ENCODE measurements at regions not wholly inside any gene's neighbourhood (a gene's known extent, or its start where the extent isn't known, plus 50 kb on each side); places are given as distances from the start of the nearest gene placed in this dataset.

DNA sequence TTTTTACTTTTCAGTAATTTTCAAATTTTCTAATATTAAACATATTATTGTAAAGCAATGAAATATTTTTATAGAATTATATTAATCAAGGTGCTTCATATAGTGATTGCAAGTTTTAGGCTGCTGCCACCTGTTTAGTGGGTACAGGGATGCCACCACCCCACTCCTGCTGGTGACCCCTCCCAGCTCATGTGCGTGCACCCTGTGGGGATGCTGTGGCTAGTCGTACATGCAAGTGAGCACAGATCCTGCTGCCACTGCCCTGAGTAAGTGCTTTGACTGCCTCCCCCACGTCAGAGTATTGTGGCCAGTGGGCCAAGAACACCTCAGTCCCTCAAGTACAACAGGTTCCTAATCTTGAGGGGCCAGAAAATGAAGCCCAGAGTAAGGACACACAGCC is 320.1 kb upstream of the DDI1 start:
- 66% methylated on average over 3 of the region's 3 CpGs for WGBS

DNA sequence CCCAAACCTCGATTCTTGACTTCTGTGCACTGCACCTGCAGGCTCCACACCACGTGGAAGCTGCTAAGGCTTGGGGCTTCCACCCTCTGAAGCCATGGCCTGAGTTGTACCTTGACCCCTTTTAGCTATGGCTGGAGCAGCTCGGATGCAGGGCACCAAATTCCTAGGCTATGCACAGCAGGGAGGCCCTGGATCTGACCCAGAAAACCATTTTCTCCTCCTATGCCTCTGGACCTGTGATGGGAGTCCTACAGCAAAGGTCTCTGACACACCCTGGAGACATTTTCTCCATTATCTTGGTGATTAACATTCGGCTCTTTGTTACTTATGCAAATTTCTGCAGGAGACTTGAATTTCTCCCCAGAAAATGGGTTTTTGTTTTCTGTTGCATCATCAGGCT is 309.2 kb upstream of the DDI1 start:
- H3K9ac ChIP-seq (ENCODE audit: low read depth in 1 of 2, low read length in 2 of 2), result no peak overlapping the region
- peaks cover 0 to 3% (median under 1%) of the 10 kb centered on the region in 4 donors for H3K27me3 ChIP-seq (ENCODE audit: control insufficient read depth in 4 of 4, insufficient read depth in 4 of 4, low read length in 3 of 4)
- DNase-seq (ENCODE audit: low spot score), result no peak
- no peaks in the 10 kb centered on the region for H3K9me3 ChIP-seq (ENCODE audit: control insufficient read depth in 4 of 4, low read length in 3 of 4)
- no peak overlapping the region for H3K27ac ChIP-seq (ENCODE audit: low read depth in 1 of 2, low read length in 2 of 2)
- no peaks in the 10 kb centered on the region for H3K36me3 ChIP-seq (ENCODE audit: control insufficient read depth in 4 of 4, insufficient read depth in 3 of 4, low read depth in 1 of 4, low read length in 3 of 4)
- 65% methylated on average over 4 of the region's 4 CpGs for WGBS
- H3K4me3 ChIP-seq (ENCODE audit: low read depth in 1 of 3, low read length in 3 of 3), result no peak overlapping the region
- no peaks in the 10 kb centered on the region for H3K4me1 ChIP-seq (ENCODE audit: control insufficient read depth in 4 of 4, insufficient read depth in 4 of 4, low read length in 3 of 4)
- TF ChIP-seq HNF4A (conservative IDR thresholded peaks at IDR 0.05) (no peak), FOXA2 (IDR thresholded peaks at IDR 0.05) (no peak), JUND (IDR thresholded peaks at IDR 0.05) (no peak), RAD21 (IDR thresholded peaks at IDR 0.05) (no peak), NR2F2 (IDR thresholded peaks at IDR 0.05) (no peak), TAF1 (conservative IDR thresholded peaks at IDR 0.05) (no peak)
- TF ChIP-seq, protein P1, sequence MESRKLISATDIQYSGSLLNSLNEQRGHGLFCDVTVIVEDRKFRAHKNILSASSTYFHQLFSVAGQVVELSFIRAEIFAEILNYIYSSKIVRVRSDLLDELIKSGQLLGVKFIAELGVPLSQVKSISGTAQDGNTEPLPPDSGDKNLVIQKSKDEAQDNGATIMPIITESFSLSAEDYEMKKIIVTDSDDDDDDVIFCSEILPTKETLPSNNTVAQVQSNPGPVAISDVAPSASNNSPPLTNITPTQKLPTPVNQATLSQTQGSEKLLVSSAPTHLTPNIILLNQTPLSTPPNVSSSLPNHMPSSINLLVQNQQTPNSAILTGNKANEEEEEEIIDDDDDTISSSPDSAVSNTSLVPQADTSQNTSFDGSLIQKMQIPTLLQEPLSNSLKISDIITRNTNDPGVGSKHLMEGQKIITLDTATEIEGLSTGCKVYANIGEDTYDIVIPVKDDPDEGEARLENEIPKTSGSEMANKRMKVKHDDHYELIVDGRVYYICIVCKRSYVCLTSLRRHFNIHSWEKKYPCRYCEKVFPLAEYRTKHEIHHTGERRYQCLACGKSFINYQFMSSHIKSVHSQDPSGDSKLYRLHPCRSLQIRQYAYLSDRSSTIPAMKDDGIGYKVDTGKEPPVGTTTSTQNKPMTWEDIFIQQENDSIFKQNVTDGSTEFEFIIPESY (IDR thresholded peaks at IDR 0.05), result no peak
- TF ChIP-seq, protein P2, sequence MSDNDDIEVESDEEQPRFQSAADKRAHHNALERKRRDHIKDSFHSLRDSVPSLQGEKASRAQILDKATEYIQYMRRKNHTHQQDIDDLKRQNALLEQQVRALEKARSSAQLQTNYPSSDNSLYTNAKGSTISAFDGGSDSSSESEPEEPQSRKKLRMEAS (IDR thresholded peaks at IDR 0.05), result no peak
- TF ChIP-seq, protein P3, sequence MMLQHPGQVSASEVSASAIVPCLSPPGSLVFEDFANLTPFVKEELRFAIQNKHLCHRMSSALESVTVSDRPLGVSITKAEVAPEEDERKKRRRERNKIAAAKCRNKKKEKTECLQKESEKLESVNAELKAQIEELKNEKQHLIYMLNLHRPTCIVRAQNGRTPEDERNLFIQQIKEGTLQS (IDR thresholded peaks at IDR 0.05), result no peak

More for the DNA sequence above, 320.1 kb upstream of the DDI1 start:
- Histone ChIP-seq H3K4me3 (ENCODE audit: low read depth in 1 of 3, low read length in 3 of 3) (no peak overlapping the region), H3K27ac (ENCODE audit: low read depth in 1 of 2, low read length in 2 of 2) (no peak overlapping the region), H3K27me3 (ENCODE audit: control insufficient read depth in 4 of 4, insufficient read depth in 4 of 4, low read length in 3 of 4) (no peaks in the 10 kb centered on the region), H3K9me3 (ENCODE audit: control insufficient read depth in 4 of 4, low read length in 3 of 4) (no peaks in the 10 kb centered on the region), H3K9ac (ENCODE audit: low read depth in 1 of 2, low read length in 2 of 2) (no peak overlapping the region), H3K4me1 (ENCODE audit: control insufficient read depth in 4 of 4, insufficient read depth in 4 of 4, low read length in 3 of 4) (no peaks in the 10 kb centered on the region), H3K36me3 (ENCODE audit: control insufficient read depth in 4 of 4, insufficient read depth in 3 of 4, low read depth in 1 of 4, low read length in 3 of 4) (no peaks in the 10 kb centered on the region)
- no peak for DNase-seq (ENCODE audit: low spot score)
- TF ChIP-seq FOXA2 (IDR thresholded peaks at IDR 0.05) (no peak), HNF4A (conservative IDR thresholded peaks at IDR 0.05) (no peak), GABPA (IDR thresholded peaks at IDR 0.05 in 1 of 2, conservative IDR thresholded peaks at IDR 0.05 in 1 of 2) (no peak), RXRA (IDR thresholded peaks at IDR 0.05) (no peak), FOXA1 (IDR thresholded peaks at IDR 0.05) (no peak), NR2F2 (IDR thresholded peaks at IDR 0.05) (no peak), HNF4G (IDR thresholded peaks at IDR 0.05) (no peak), RAD21 (IDR thresholded peaks at IDR 0.05) (no peak), TAF1 (conservative IDR thresholded peaks at IDR 0.05) (no peak), SP1 (IDR thresholded peaks at IDR 0.05) (no peak), EGR1 (IDR thresholded peaks at IDR 0.05; ENCODE audit: low read depth in 2 of 2) (no peak), JUND (IDR thresholded peaks at IDR 0.05) (no peak)
- TF ChIP-seq, protein P4, sequence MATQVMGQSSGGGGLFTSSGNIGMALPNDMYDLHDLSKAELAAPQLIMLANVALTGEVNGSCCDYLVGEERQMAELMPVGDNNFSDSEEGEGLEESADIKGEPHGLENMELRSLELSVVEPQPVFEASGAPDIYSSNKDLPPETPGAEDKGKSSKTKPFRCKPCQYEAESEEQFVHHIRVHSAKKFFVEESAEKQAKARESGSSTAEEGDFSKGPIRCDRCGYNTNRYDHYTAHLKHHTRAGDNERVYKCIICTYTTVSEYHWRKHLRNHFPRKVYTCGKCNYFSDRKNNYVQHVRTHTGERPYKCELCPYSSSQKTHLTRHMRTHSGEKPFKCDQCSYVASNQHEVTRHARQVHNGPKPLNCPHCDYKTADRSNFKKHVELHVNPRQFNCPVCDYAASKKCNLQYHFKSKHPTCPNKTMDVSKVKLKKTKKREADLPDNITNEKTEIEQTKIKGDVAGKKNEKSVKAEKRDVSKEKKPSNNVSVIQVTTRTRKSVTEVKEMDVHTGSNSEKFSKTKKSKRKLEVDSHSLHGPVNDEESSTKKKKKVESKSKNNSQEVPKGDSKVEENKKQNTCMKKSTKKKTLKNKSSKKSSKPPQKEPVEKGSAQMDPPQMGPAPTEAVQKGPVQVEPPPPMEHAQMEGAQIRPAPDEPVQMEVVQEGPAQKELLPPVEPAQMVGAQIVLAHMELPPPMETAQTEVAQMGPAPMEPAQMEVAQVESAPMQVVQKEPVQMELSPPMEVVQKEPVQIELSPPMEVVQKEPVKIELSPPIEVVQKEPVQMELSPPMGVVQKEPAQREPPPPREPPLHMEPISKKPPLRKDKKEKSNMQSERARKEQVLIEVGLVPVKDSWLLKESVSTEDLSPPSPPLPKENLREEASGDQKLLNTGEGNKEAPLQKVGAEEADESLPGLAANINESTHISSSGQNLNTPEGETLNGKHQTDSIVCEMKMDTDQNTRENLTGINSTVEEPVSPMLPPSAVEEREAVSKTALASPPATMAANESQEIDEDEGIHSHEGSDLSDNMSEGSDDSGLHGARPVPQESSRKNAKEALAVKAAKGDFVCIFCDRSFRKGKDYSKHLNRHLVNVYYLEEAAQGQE (IDR thresholded peaks at IDR 0.05), result no peak
- TF ChIP-seq, protein P5, sequence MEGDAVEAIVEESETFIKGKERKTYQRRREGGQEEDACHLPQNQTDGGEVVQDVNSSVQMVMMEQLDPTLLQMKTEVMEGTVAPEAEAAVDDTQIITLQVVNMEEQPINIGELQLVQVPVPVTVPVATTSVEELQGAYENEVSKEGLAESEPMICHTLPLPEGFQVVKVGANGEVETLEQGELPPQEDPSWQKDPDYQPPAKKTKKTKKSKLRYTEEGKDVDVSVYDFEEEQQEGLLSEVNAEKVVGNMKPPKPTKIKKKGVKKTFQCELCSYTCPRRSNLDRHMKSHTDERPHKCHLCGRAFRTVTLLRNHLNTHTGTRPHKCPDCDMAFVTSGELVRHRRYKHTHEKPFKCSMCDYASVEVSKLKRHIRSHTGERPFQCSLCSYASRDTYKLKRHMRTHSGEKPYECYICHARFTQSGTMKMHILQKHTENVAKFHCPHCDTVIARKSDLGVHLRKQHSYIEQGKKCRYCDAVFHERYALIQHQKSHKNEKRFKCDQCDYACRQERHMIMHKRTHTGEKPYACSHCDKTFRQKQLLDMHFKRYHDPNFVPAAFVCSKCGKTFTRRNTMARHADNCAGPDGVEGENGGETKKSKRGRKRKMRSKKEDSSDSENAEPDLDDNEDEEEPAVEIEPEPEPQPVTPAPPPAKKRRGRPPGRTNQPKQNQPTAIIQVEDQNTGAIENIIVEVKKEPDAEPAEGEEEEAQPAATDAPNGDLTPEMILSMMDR (IDR thresholded peaks at IDR 0.05; ENCODE audit: low read depth, low read length, missing input control), result no peak
- TF ChIP-seq, protein P3 (IDR thresholded peaks at IDR 0.05), result no peak
- TF ChIP-seq, protein P2 (IDR thresholded peaks at IDR 0.05), result no peak
- TF ChIP-seq, protein P1 (IDR thresholded peaks at IDR 0.05), result no peak

Measured in liver (tissue), 8 donors.